K562 (cell line): ENCODE measurements at regions not wholly inside any gene's neighbourhood (a gene's known extent, or its start where the extent isn't known, plus 50 kb on each side); places are given as distances from the start of the nearest gene placed in this dataset.

Experiments
- ATAC-seq: fragments of 200-7000 bp; cut with Tn5 transposase; 3 replicates; pipeline ENCODE4 v1.9.1; 2020; ENCODE audit warnings: moderate library complexity
- BruUV-seq: library from RNA; stranded (reverse); fragments of 400-500 nt; replicated peaks from 2 replicates; lab custom pipeline; 2021; lab: Mats Ljungman, UMichigan
- CTCF ChIA-PET: fragments of 300-600 bp; formaldehyde crosslinking; extraction: SDS; loops from one replicate; lab custom pipeline; 2021; ENCODE audit warnings: low intra/inter-chr PET ratio; lab: Yijun Ruan, JAX
- POLR2A ChIA-PET: fragments of 300-600, 350-650 bp; sonication (Branson Sonifier 250); formaldehyde crosslinking; extraction: SDS; loops from one replicate; lab custom pipeline; 2021; ENCODE audit warnings: antibody characterized with exemption, inconsistent platforms; lab: Yijun Ruan, JAX
- DNase-seq, 4 experiments: peaks; one replicate each; pipeline versions ENCODE4 v3.0.0 to v3.0.0-alpha.2; 2011 to 2018; ENCODE audit warnings: low spot score in 3 of 4, mixed read lengths in 3 of 4; ENCODE audit errors: extremely low read depth in 1 of 4
- FAIRE-seq: peaks from 2 replicates; lab custom pipeline; 2011; peaks lifted over from hg19 to GRCh38; lab: Jason Lieb, UNC
- H2AFZ ChIP-seq: 2 replicates; pipeline ENCODE4 v1.6.0; 2011; ENCODE audit warnings: low read depth, low read length, control low read depth, inconsistent platforms
- H3K27ac ChIP-seq: fragments of 200-600 bp; 3 replicates; pipeline ENCODE4 v1.8.0; 2011; ENCODE audit warnings: low read depth, mild to moderate bottlenecking, control low read depth, inconsistent platforms, low read length, moderate library complexity, mixed read lengths; ENCODE audit errors: extremely low read depth
- H3K27me3 ChIP-seq, 2 experiments: fragments of 300-600 bp in 1 of 2; 2 replicates in 1 of 2; 3 replicates in 1 of 2; pipeline versions ENCODE4 v1.6.0 to v1.8.0; 2011; ENCODE audit warnings: inconsistent platforms in 2 of 2, low read length in 2 of 2, mild to moderate bottlenecking in 1 of 2, mixed read lengths in 1 of 2, moderate library complexity in 1 of 2; ENCODE audit not compliant: control insufficient read depth in 2 of 2, insufficient read depth in 2 of 2
- H3K36me3 ChIP-seq: fragments of 300-600 bp; 3 replicates; pipeline ENCODE4 v1.8.0; 2011; ENCODE audit warnings: mild to moderate bottlenecking, low read length, inconsistent platforms; ENCODE audit not compliant: control insufficient read depth, insufficient read depth
- H3K4me1 ChIP-seq, 2 experiments: fragments of 200-600 bp in 1 of 2; replicated peaks in 1 of 2; 2 replicates in 1 of 2; 3 replicates in 1 of 2; pipeline versions ENCODE4 v1.5.1 to v1.8.0; 2011; ENCODE audit warnings: inconsistent platforms in 2 of 2, low read length in 2 of 2, mild to moderate bottlenecking in 1 of 2, mixed read lengths in 1 of 2, moderate library complexity in 1 of 2; ENCODE audit not compliant: control insufficient read depth in 2 of 2, insufficient read depth in 2 of 2
- H3K4me2 ChIP-seq: 2 replicates; pipeline ENCODE4 v1.6.1; 2011; ENCODE audit warnings: low read length, control low read depth, inconsistent platforms, mixed read lengths; ENCODE audit not compliant: insufficient read depth
- H3K4me3 ChIP-seq: fragments of 200-600 bp; sonication (generic), shearing (Covaris generic); 2 replicates; pipeline ENCODE4 v1.5.1; 2016; ENCODE audit warnings: control low read depth, inconsistent platforms
- H3K79me2 ChIP-seq: fragments of 200-600 bp; 3 replicates; pipeline ENCODE4 v1.8.0; 2011; ENCODE audit warnings: low read length, inconsistent platforms; ENCODE audit not compliant: control insufficient read depth, insufficient read depth
- H3K9ac ChIP-seq, 2 experiments: 2 replicates each; pipeline versions ENCODE4 v1.6.0 to v1.6.1; 2011; ENCODE audit warnings: low read depth in 2 of 2, low read length in 2 of 2, control low read depth in 1 of 2, inconsistent platforms in 1 of 2, mild to moderate bottlenecking in 1 of 2, mixed read lengths in 1 of 2; ENCODE audit not compliant: insufficient read depth in 1 of 2
- H3K9me1 ChIP-seq: one replicate; pipeline ENCODE4 v1.6.0; 2011; ENCODE audit warnings: inconsistent platforms, mild to moderate bottlenecking, low read length, moderate library complexity; ENCODE audit not compliant: control insufficient read depth, insufficient read depth
- H3K9me3 ChIP-seq: replicated peaks from 2 replicates; pipeline ENCODE4 v1.5.1; 2011; ENCODE audit warnings: low read depth, low read length, inconsistent platforms; ENCODE audit not compliant: control insufficient read depth, insufficient read depth
- H4K20me1 ChIP-seq: replicated peaks from 2 replicates; pipeline ENCODE4 v1.6.1; 2011; ENCODE audit warnings: low read length, inconsistent platforms, mixed read lengths; ENCODE audit not compliant: control insufficient read depth, insufficient read depth
- BDP1 ChIP-seq: IDR thresholded peaks from 3 replicates; pipeline ENCODE4 v1.6.1; 2011; ENCODE audit not compliant: insufficient read length, insufficient read depth
- GTF2F1 ChIP-seq: IDR thresholded peaks from 2 replicates; pipeline ENCODE4 v1.6.1; 2011; ENCODE audit warnings: low read depth, low read length, improper control_type of control experiment
- MAZ ChIP-seq, 2 experiments: fragments of 450-650 bp in 1 of 2; sonication (generic) in 1 of 2; formaldehyde crosslinking; IDR thresholded peaks in 1 of 2; conservative IDR thresholded peaks in 1 of 2; 2 replicates each; pipeline versions ENCODE4 v1.4.0 to v1.5.0; 2020; ENCODE audit warnings: mild to moderate bottlenecking in 1 of 2, missing genetic modification reagents in 1 of 2
- MCM7 ChIP-seq, 2 experiments: fragments of 450-650 bp; IDR thresholded peaks; 2 replicates each; pipeline ENCODE4 v1.6.1; 2016 to 2018
- NR2C1 ChIP-seq, 2 experiments: fragments of 450-650 bp; IDR thresholded peaks; 2 replicates each; pipeline ENCODE4 v1.6.1; 2017; ENCODE audit warnings: mild to moderate bottlenecking in 2 of 2, antibody characterized with exemption in 1 of 2, inconsistent platforms in 1 of 2, missing compliant biosample characterization in 1 of 2, missing genetic modification characterization in 1 of 2
- POLR2AphosphoS5 ChIP-seq: IDR thresholded peaks from 2 replicates; pipeline ENCODE4 v1.6.1; 2011; ENCODE audit warnings: mild to moderate bottlenecking, low read depth, low read length, moderate library complexity; ENCODE audit not compliant: control insufficient read depth, insufficient read depth
- RB1 ChIP-seq: fragments of 450-650 bp; IDR thresholded peaks from 2 replicates; pipeline ENCODE4 v1.6.1; 2017; ENCODE audit warnings: low read depth, mild to moderate bottlenecking
- STAT5A ChIP-seq: IDR thresholded peaks from 2 replicates; pipeline ENCODE4 v1.6.1; 2012; ENCODE audit warnings: low read length, inconsistent platforms, borderline replicate concordance
- ZNF217 ChIP-seq: sonication (generic); formaldehyde crosslinking; IDR thresholded peaks from 2 replicates; pipeline ENCODE4 v1.8.0; 2022; ENCODE audit warnings: mild to moderate bottlenecking, missing genetic modification reagents
- ZNF316 ChIP-seq: fragments of 450-650 bp; IDR thresholded peaks from 2 replicates; pipeline ENCODE4 v1.6.1; 2016
- WGBS: fragments of 100-300 bp; shearing (Covaris generic); methylation state at CpG from one replicate; pipeline ENCODE4 v1.1.6; 2016; ENCODE audit warnings: low coverage, mixed read lengths; ENCODE audit not compliant: insufficient coverage; ENCODE audit errors: missing lambda C conversion rate; 5-methylcytosine and 5-hydroxymethylcytosine counted together
- in situ Hi-C: fragments of 300-500 bp; cut with MboI; formaldehyde crosslinking; loops from 4 replicates; pipeline ENCODE4 v1.15.0; 2018; ENCODE audit warnings: inconsistent platforms, mixed read lengths
- intact Hi-C: fragments of 100-400 bp; cut with micrococcal nuclease; formaldehyde crosslinking; loops from 2 replicates; pipeline ENCODE4 v1.14.2; 2022
- TF ChIP-seq, protein P1 (sequence below): fragments of 200-800 bp; sonication (Bioruptor generic); IDR thresholded peaks from 2 replicates; pipeline ENCODE4 v1.6.1; 2017; ENCODE audit warnings: missing genetic modification characterization, missing compliant biosample characterization

DNA sequence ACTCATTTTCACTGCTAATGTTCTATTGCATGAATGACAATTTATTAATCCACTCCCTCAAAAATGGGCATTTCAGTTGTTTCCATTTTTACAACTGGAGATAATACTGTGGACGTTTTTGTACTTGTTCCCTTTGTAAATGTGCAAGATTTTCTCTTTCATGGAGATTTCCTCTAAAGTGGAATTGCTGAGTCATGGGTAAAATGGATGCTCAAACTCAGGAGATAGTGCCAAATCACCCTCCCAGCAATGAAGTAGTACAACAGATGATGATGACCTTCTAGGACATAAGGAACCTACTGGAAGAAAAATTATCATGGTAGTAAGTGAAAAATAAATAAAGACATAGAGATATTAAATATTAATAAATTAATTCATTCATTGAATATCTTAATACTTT, 460.8 kb upstream of the CHST9 start (continued):
- TF ChIP-seq RB1 (no peak), ZNF316 (peak; percentile 63), MCM7 (IDR thresholded peaks at IDR 0.05) (no peak)

- no peaks in the 10 kb centered on the region for H3K36me3 ChIP-seq
- no peaks in the 10 kb centered on the region; the same call in 1 of the 2 replicates for H3K9me3 ChIP-seq
- no peak overlapping the region for H3K27ac ChIP-seq
- H4K20me1 ChIP-seq = no peaks in the 10 kb centered on the region
- in situ Hi-C loops = no loop called here
- H3K9ac ChIP-seq = no peak overlapping the region
- TF ChIP-seq MAZ (CRISPR knock-in tag; conservative IDR thresholded peaks at IDR 0.05 in 1 of 2, IDR thresholded peaks at IDR 0.05 in 1 of 2) = no peak
- TF ChIP-seq ZNF217 (CRISPR knock-in tag) = no peak
- no peak for TF ChIP-seq POLR2AphosphoS5
- TF ChIP-seq GTF2F1 = no peak
- no peak for TF ChIP-seq STAT5A
- no peak for TF ChIP-seq NR2C1 (IDR thresholded peaks at IDR 0.05)
- TF ChIP-seq NR2C1 (tag; IDR thresholded peaks at IDR 0.05) = no peak
- no peak for TF ChIP-seq BDP1
- TF ChIP-seq, protein P1, sequence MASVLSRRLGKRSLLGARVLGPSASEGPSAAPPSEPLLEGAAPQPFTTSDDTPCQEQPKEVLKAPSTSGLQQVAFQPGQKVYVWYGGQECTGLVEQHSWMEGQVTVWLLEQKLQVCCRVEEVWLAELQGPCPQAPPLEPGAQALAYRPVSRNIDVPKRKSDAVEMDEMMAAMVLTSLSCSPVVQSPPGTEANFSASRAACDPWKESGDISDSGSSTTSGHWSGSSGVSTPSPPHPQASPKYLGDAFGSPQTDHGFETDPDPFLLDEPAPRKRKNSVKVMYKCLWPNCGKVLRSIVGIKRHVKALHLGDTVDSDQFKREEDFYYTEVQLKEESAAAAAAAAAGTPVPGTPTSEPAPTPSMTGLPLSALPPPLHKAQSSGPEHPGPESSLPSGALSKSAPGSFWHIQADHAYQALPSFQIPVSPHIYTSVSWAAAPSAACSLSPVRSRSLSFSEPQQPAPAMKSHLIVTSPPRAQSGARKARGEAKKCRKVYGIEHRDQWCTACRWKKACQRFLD (CRISPR knock-in tag) = no peak
- no peak overlapping the region for H3K4me2 ChIP-seq
- WGBS = under 1% methylated on average over 9 of the region's 9 CpGs
- intact Hi-C loops = no loop called here
- DNase-seq (no peak), FAIRE-seq (no peak), ATAC-seq (no peak)
- no peaks in the 10 kb centered on the region for H3K4me1 ChIP-seq
- H3K27me3 ChIP-seq = no peaks in the 10 kb centered on the region
- H2AFZ ChIP-seq = no peak overlapping the region
- no peak overlapping the region for H3K4me3 ChIP-seq
- ChIA-PET POLR2A (no interaction called here), CTCF (no interaction called here)
- BruUV-seq = no TSS peak
- H3K79me2 ChIP-seq = no peaks in the 10 kb centered on the region
- no peaks in the 10 kb centered on the region for H3K9me1 ChIP-seq
Measured at GRCh38 chr18:27636576-27637085, 451.5 kb upstream of the CHST9 start.
